Endometrium (tissue), 2 donors: ENCODE measurements at regions not wholly inside any gene's neighbourhood (a gene's known extent, or its start where the extent isn't known, plus 50 kb on each side); places are given as distances from the start of the nearest gene placed in this dataset.
"Not testable (repeated sequence)": the region's sequence is repeated elsewhere in the genome, so short reads cannot be mapped to it uniquely, and the experiment has no call there.

Experiments used
- FAIRE-seq: peaks from 2 replicates; lab custom pipeline; 2012; peaks lifted over from hg19 to GRCh38; lab: Jason Lieb, UNC
- donor health status: control.
- donor health status: control.

- FAIRE-seq: no peak
These were observed 93.2 kb upstream of the TNFSF4 start for GRCh38 chr1:173300061-173301044.

GRCh38 chr1:173301507-173301906 is 94.4 kb upstream of the TNFSF4 start:
- FAIRE-seq: no peak

GRCh38 chr1:173302366-173302765 is 95.2 kb upstream of the TNFSF4 start:
- FAIRE-seq: no peak

DNA sequence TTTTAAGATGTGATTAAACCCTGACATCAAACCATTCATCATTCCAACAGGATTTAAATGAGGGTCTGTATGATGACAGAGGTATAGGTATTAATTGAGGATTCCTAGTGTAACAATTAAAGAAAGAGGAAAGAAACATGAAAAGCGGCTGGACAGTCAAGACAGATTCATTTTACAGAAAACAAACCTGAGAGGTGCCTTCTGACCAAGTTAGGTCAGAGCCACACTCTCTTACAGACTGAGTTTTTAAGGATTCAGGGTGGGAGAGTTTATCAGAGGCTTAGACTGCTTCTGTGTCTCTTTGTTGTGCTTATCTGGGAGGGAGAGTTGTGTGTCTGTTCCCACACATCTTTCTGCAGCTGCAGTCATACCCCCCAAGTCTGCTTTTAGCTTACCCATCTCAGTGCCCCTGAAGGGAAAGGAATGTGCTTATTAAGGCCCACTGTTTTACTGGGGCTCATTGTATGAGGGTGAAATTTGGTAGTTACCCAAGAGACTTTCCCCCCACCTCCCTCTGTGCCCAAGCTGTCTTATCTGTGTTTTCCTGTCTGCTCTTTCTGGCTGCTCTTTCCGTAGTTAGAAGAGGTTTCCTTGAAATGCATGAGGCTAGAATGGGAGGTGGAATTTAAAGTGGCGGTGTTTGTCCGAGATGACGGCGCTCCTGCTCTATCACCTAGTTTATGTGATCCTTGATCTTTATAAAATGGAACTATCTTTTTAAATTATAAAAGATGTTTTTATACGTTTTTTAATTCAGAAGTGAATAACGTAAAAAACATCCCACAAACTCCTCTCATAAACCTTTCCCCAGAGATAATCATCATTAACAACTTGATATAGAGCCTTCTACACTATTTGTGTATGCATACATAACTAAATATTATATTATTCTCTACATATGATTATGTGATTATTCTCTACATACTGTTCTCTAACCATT is 96.0 kb upstream of the TNFSF4 start:
- no peak for FAIRE-seq

GRCh38 chr1:173303984-173304383 is 96.9 kb upstream of the TNFSF4 start:
- FAIRE-seq: no peak

DNA sequence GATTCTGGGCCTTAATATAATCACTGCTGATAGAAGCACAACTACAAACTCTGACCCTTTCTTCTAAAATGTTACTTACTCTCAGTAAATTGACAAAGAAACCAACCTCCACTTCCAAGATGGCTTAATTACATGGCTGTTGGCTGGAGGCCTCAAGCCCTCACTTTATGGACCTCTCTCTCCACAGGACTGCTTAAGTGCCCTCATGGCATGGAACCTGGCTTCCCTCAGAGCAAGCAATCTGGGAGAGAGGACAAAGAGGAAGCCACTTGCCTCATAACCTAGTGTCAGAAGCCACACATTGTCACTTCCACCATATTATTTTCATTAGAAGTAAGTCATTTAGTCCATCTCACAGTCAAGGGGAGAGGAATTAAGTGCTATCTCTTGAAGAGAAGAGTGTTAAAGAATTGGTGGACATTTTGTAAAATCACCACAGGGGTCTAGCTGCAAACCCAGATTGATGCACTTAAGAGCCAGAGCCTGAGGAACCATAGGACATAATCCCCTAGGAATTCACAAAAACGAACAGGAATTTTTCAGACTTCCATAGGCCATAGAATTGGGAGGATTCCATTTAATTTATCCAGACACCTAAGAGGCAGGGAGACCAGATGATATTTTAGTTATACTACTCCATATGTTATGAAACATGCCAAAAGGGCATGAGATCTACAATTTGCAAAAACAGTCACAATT is 97.5 kb upstream of the TNFSF4 start:
- FAIRE-seq: no peak

- no peak for FAIRE-seq
These were observed 100.7 kb upstream of the TNFSF4 start for GRCh38 chr1:173307845-173308244.

DNA sequence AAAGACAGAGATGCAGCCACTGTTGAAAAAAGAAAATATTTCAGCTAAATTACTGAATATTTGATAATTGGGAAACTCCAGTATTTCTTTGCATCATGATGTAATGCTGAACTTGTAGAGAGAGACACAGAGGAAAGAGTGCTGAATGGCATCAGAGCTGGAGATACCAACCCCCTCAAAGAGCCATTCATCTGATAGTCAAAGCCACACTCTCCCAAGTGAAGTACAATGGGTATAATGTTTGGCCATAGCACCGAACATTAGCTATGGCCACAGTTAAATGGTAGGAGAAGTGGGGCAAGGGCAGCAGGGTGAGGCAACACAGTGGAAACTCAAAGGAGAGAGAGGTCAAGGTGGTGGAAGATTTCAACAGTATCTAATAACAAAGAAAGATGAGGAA is 107.5 kb upstream of the TNFSF4 start:
- FAIRE-seq: no peak

DNA sequence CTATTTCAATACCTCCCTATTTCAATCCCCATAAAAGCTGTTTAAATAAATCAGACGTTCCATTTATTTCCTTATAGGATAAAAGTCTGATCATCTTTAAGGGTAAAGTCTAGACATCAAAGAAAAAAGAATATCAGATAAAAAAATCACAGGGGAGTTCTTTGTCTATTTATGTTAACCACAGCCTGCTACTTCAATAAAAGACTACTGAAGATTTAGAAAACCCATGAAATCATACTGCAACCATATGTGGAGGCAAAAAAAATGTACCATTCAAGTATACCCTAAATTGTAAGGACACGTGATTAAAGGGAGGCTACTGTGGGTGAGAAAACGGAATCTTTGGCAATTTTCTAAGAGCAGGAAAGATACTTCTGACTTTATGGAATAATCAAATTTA is 108.2 kb upstream of the TNFSF4 start:
- no peak for FAIRE-seq

GRCh38 chr1:173318788-173319187 is 111.7 kb upstream of the TNFSF4 start:
- no peak for FAIRE-seq

DNA sequence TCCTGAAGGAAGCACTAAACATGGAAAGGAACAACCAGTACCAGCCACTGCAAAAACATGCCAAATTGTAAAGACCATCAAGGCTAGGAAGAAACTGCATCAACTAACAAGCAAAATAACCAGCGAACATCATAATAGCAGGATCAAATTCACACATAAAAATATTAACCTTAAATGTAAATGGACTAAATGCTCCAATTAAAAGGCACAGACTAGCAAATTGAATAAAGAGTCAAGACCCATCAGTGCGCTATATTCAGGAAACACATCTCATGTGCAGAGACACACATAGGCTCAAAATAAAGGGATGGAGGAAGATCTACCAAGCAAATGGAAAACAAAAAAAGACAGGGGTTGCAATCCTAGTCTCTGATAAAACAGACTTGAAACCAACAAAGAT is 117.2 kb upstream of the TNFSF4 start:
- not testable (repeated sequence) for FAIRE-seq

GRCh38 chr1:173327987-173328386 is 120.9 kb upstream of the TNFSF4 start:
- not testable (repeated sequence) for FAIRE-seq

GRCh38 chr1:173328961-173329360 is 121.8 kb upstream of the TNFSF4 start:
- FAIRE-seq: no peak

DNA sequence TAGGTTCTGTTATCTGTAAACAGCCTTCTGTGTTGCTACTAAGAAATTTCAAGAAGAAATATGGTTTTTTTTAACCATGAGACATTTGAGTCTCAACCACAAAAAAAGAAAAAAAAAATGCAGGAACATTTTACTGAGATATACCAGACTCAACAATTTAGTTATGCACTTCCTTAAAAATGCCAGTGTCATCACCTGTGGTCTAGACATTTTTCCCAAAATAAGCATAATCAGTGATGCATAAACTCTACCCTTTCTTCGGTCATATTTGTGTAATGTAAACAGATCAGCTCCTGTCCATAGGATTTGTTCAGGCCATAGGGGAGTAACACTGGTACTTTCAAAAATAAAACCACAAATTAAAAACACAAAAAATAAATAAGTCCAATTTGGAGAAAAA is 122.6 kb upstream of the TNFSF4 start:
- FAIRE-seq: no peak

GRCh38 chr1:173330149-173330951 is 123.2 kb upstream of the TNFSF4 start:
- FAIRE-seq: peak; percentile 72

DNA sequence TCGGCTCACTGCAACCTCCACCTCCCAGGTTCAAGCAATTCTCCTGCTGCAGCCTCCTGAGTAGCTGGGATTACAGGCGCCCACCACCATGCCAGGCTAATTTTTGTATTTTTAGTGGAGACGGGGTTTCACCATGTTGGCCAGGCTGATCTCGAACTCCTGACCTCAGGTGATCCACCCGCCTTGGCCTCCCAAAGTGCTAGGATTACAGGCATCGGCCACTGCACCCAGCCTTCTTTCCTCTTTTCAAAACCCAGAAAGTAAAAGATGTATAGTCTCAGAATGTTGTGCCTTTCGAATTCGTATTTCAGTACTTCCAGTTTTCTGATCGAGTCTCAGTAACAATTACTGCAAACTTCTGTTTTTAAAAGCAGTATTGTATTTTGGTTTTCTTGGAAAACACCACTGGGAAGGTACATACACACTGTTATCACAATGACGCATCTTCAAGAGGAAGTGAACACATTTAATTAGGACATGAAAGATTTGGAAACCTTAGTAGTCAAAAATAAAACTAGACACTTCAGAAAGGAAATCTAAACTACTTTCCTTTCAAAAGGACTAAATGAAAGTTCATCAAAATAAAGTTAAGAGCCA is 123.9 kb upstream of the TNFSF4 start:
- not testable (repeated sequence) for FAIRE-seq

DNA sequence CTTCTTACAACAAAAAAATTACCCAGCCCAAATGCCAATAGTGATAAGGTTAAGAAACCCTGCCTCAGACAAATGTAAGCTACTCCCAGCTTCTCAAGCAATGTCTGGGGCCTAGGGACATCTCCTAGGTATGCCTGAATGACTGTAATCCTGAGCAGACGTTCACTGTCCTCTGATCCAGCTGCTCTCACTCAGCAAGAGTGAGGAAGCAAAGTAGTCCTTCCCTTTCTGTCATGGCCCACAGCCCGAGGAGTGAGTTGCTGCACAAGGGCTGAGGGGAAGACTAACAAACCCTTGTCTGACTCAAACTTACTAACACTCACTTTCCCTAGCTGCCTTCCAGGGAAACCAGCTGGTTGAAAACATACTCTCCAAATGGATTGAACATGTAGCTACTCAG is 124.9 kb upstream of the TNFSF4 start:
- FAIRE-seq: no peak

DNA sequence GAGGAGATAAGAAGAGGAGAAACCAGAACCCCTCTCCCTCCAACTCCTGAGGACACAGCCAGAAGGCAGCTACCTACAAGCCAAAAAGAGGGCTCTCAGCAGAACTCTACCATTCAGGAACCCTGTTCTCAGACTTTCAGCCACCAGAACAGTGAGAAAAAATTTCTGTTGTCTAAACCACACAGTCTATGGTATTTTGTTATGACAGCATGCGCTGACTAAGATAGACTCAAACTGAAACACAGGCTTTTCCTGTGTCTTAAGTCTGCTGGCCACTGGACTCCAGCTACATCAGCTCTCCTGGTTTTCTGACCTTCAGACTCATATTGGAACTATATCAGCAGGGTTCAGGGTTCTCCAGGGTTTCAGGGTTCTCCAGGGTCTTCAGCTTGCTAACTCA is 126.5 kb upstream of the TNFSF4 start:
- no peak for FAIRE-seq

GRCh38 chr1:173337126-173337525 is 130.0 kb upstream of the TNFSF4 start:
- no peak for FAIRE-seq

DNA sequence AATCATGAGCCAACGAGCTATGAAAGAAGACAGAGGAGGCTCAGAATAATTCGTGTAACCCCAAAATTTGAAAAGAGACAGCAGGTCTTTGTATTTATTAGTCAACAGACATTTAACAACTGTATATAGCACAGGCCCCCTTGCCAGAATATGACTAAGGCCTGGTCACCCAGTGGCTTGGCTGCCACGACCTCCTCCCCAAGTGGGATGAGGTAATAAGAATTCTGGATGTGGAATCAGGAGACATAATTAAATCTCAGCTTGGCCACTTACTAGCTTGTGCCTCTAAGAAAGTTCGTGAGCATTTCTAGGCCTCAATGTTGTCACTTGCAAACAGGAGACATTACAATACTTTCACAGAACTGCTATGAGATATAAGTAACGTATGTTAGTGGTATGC is 134.2 kb upstream of the TNFSF4 start:
- FAIRE-seq: no peak

GRCh38 chr1:173341971-173342370 is 134.8 kb upstream of the TNFSF4 start:
- FAIRE-seq: no peak
